Panc1 (cell line): ENCODE measurements at regions not wholly inside any gene's neighbourhood (a gene's known extent, or its start where the extent isn't known, plus 50 kb on each side); places are given as distances from the start of the nearest gene placed in this dataset.
"Not testable (repeated sequence)": the region's sequence is repeated elsewhere in the genome, so short reads cannot be mapped to it uniquely, and the experiment has no call there.

ENCODE experiments used
- CTCF ChIP-seq: fragments of 450-650 bp; IDR thresholded peaks from 2 replicates; pipeline ENCODE4 v1.5.1; 2017; ENCODE audit warnings: mild to moderate bottlenecking
- POLR2AphosphoS5 ChIP-seq: IDR thresholded peaks from 2 replicates; pipeline ENCODE4 v1.6.1; 2012; ENCODE audit warnings: mild to moderate bottlenecking, low read depth, low read length, moderate library complexity
- REST ChIP-seq, 2 experiments: IDR thresholded peaks; 2 replicates each; pipeline ENCODE4 v1.6.1; 2011 to 2012; ENCODE audit warnings: low read depth in 2 of 2, control low read depth in 1 of 2, low read length in 1 of 2, mild to moderate bottlenecking in 1 of 2, moderate library complexity in 1 of 2; ENCODE audit not compliant: insufficient read depth in 1 of 2
- SIN3A ChIP-seq: IDR thresholded peaks from 2 replicates; pipeline ENCODE4 v1.6.1; 2012; ENCODE audit warnings: low read depth, mild to moderate bottlenecking, low read length, moderate library complexity, borderline replicate concordance; ENCODE audit not compliant: insufficient read depth
- TCF7L2 ChIP-seq: IDR thresholded peaks from 2 replicates; pipeline ENCODE4 v1.6.1; 2011; ENCODE audit warnings: mild to moderate bottlenecking, low read depth, low read length, inconsistent platforms

GRCh38 chr4:118428881-118429280 lies 76.1 kb upstream of the PRSS12 start:
- not testable (repeated sequence) for TF ChIP-seq SIN3A; CTCF; POLR2AphosphoS5; TCF7L2; REST (IDR thresholded peaks at IDR 0.05; ENCODE audit: insufficient read depth in 1 of 2, low read depth in 2 of 2, low read length in 1 of 2)
